ENCODE measurements at regions not wholly inside any gene's neighbourhood (a gene's known extent, or its start where the extent isn't known, plus 50 kb on each side); places are given as distances from the start of the nearest gene placed in this dataset.

DNA sequence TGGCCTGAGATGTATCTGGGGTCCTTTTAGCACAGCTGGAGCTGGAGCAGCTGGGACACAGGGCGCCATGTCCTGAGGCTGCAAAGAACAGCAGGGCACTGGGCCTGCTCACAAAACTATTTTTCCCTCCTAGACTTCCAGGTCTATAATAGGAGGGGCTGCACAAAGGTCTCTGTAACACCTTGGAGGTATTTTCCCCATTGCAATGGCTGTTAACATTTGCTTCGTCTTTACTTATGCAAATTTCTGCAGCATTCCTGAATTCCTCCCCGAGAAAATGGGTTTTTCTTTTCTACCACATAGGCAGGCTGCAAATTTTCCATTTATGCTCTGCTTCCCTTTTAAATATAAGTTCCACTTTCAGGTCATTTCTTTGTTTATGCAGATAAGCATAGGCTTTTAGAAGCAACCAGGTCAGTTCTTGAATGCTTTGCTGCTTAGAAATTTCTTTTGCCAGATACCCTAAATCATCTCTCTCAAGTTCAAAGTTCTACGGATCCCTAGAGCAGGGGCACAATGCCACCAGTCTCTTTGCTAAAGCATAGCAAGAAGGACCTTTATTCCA lies 130.8 kb downstream of the PCSK1 start:
- TF ChIP-seq, protein P1, sequence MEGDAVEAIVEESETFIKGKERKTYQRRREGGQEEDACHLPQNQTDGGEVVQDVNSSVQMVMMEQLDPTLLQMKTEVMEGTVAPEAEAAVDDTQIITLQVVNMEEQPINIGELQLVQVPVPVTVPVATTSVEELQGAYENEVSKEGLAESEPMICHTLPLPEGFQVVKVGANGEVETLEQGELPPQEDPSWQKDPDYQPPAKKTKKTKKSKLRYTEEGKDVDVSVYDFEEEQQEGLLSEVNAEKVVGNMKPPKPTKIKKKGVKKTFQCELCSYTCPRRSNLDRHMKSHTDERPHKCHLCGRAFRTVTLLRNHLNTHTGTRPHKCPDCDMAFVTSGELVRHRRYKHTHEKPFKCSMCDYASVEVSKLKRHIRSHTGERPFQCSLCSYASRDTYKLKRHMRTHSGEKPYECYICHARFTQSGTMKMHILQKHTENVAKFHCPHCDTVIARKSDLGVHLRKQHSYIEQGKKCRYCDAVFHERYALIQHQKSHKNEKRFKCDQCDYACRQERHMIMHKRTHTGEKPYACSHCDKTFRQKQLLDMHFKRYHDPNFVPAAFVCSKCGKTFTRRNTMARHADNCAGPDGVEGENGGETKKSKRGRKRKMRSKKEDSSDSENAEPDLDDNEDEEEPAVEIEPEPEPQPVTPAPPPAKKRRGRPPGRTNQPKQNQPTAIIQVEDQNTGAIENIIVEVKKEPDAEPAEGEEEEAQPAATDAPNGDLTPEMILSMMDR (IDR thresholded peaks at IDR 0.05), result no peak
- no peaks in the 10 kb centered on the region for H3K4me1 Mint-ChIP-seq
- no peaks in the 10 kb centered on the region for H3K27me3 Mint-ChIP-seq (ENCODE audit: low read depth, poor library complexity)
- H3K4me3 Mint-ChIP-seq, result no peak overlapping the region
- H3K9me3 Mint-ChIP-seq, result peaks cover 68% of the 10 kb centered on the region
- H3K27ac Mint-ChIP-seq, result no peak overlapping the region
- peaks cover 22% of the 10 kb centered on the region for H3K36me3 Mint-ChIP-seq (ENCODE audit: low read depth)
- DNase-seq, result no peak

DNA sequence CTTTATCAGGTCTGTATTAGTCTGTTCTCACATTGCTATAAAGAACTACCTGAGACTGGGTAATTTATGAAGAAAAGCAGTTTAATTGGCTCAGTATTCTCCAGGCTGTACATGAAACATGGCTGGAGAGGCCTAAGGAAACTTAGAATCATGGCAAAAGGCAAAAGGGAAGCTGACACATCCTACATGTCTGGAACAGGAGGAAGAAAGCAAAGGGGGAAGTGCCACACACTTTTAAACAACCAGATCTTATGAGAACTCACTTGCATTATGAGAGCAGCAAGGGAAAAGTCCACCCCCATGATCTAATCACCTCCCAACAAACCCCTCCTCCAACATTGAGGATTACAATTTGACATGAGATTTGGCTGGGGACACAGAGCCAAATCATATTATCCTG lies 132.1 kb downstream of the PCSK1 start:
- Mint-ChIP-seq H3K27me3 (ENCODE audit: low read depth, poor library complexity) (no peaks in the 10 kb centered on the region), H3K36me3 (ENCODE audit: low read depth) (peaks cover 15% of the 10 kb centered on the region), H3K4me1 (no peaks in the 10 kb centered on the region), H3K4me3 (no peak overlapping the region), H3K9me3 (peaks cover 56% of the 10 kb centered on the region), H3K27ac (no peak overlapping the region)
- TF ChIP-seq, protein P1 (IDR thresholded peaks at IDR 0.05), result no peak
- DNase-seq, result no peak

- no peak for DNase-seq
- no peaks in the 10 kb centered on the region for H3K4me1 Mint-ChIP-seq
- H3K27ac Mint-ChIP-seq, result no peak overlapping the region
- H3K36me3 Mint-ChIP-seq (ENCODE audit: low read depth), result peaks cover 13% of the 10 kb centered on the region
- H3K4me3 Mint-ChIP-seq, result no peak overlapping the region
- no peaks in the 10 kb centered on the region for H3K27me3 Mint-ChIP-seq (ENCODE audit: low read depth, poor library complexity)
- TF ChIP-seq, protein P1 (IDR thresholded peaks at IDR 0.05), result no peak
- H3K9me3 Mint-ChIP-seq, result peaks cover 25% of the 10 kb centered on the region
Measured at GRCh38 chr5:96297867-96298266, 135.2 kb downstream of the PCSK1 start.

DNA sequence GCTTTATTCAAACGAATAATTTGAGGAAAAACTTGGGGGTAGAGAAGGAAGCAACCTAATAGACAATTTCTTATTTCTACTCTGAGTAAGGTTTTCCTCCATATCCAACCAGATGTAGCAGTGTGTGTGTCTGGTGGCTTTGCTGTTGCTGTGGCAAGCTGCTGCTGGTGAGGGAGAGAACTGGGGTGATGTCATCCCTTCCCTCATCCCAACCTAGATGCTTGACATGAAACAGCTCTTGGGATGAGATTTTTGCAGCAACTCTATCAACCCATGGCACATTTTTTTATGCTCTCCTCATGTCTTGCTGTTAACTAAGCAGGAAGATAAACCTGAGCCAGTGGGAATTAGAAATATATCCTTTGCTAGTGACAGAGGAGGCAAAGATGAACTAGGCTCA lies 135.8 kb downstream of the PCSK1 start:
- no peak overlapping the region for H3K27ac Mint-ChIP-seq
- no peak overlapping the region for H3K4me3 Mint-ChIP-seq
- peaks cover 19% of the 10 kb centered on the region for H3K9me3 Mint-ChIP-seq
- no peaks in the 10 kb centered on the region for H3K4me1 Mint-ChIP-seq
- DNase-seq, result no peak
- H3K27me3 Mint-ChIP-seq (ENCODE audit: low read depth, poor library complexity), result no peaks in the 10 kb centered on the region
- TF ChIP-seq, protein P1 (IDR thresholded peaks at IDR 0.05), result no peak
- peaks cover 13% of the 10 kb centered on the region for H3K36me3 Mint-ChIP-seq (ENCODE audit: low read depth)

- Mint-ChIP-seq H3K9me3 (peaks cover 1% of the 10 kb centered on the region), H3K4me3 (no peak overlapping the region), H3K4me1 (no peaks in the 10 kb centered on the region), H3K36me3 (ENCODE audit: low read depth) (peaks cover under 1% of the 10 kb centered on the region), H3K27ac (no peak overlapping the region), H3K27me3 (ENCODE audit: low read depth, poor library complexity) (peaks cover 4% of the 10 kb centered on the region)
- TF ChIP-seq, protein P1 (IDR thresholded peaks at IDR 0.05), result no peak
- DNase-seq, result no peak
Measured at GRCh38 chr5:96294884-96295202, 138.2 kb downstream of the PCSK1 start.
